ENCODE measurements at regions not wholly inside any gene's neighbourhood (a gene's known extent, or its start where the extent isn't known, plus 50 kb on each side); places are given as distances from the start of the nearest gene placed in this dataset.
"Not testable (repeated sequence)": the region's sequence is repeated elsewhere in the genome, so short reads cannot be mapped to it uniquely, and the experiment has no call there.

- no peaks in the 10 kb centered on the region for H3K9me3 ChIP-seq
- no peak for DNase-seq
Measured at GRCh38 chr1:199522936-199523335, 504.6 kb upstream of the NR5A2 start.

GRCh38 chr1:199529324-199529723 lies 498.2 kb upstream of the NR5A2 start:
- H3K4me1 ChIP-seq = no peaks in the 10 kb centered on the region
- WGBS, 2 donors = 70 to 82% methylated on average over 1 of the region's 1 CpG
- intact Hi-C loops (cut with DNase I) = no loop called here
- no peaks in the 10 kb centered on the region for H3K27me3 ChIP-seq
- no peak for DNase-seq
- TF ChIP-seq POLR2AphosphoS5 (IDR thresholded peaks at IDR 0.05) (no peak), CTCF (IDR thresholded peaks at IDR 0.05) (no peak), EP300 (IDR thresholded peaks at IDR 0.05) (no peak), POLR2A (IDR thresholded peaks at IDR 0.05) (no peak)
- H3K36me3 ChIP-seq = no peaks in the 10 kb centered on the region
- no peaks in the 10 kb centered on the region for H3K9me3 ChIP-seq
- H3K4me3 ChIP-seq = no peak overlapping the region
- no peak overlapping the region for H3K27ac ChIP-seq

More at GRCh38 chr1:199522936-199523335, 504.6 kb upstream of the NR5A2 start:
- Histone ChIP-seq H3K27ac (no peak overlapping the region), H3K4me1 (peaks cover 0 to 8% (median 2%) of the 10 kb centered on the region in 4 donors), H3K4me3 (no peak overlapping the region), H3K36me3 (no peaks in the 10 kb centered on the region), H3K27me3 (no peaks in the 10 kb centered on the region)
- intact Hi-C loops (cut with DNase I) = no loop called here
- WGBS, 2 donors = 89 to 94% methylated on average over 2 of the region's 2 CpGs
- TF ChIP-seq EP300 (IDR thresholded peaks at IDR 0.05) (no peak), CTCF (IDR thresholded peaks at IDR 0.05) (no peak), POLR2AphosphoS5 (IDR thresholded peaks at IDR 0.05) (no peak)

- H3K27me3 ChIP-seq; H3K4me1 ChIP-seq; H3K9me3 ChIP-seq; H3K27ac ChIP-seq; DNase-seq; H3K4me3 ChIP-seq; intact Hi-C loops (cut with DNase I); H3K36me3 ChIP-seq: not testable (repeated sequence)
- WGBS, 2 donors = 67 to 83% methylated on average over 4 of the region's 4 CpGs
Measured at GRCh38 chr1:199533361-199533760, 494.1 kb upstream of the NR5A2 start.

- H3K27me3 ChIP-seq = no peaks in the 10 kb centered on the region
- intact Hi-C loops (cut with DNase I) = no loop called here
- TF ChIP-seq POLR2AphosphoS5 (IDR thresholded peaks at IDR 0.05) = no peak
- TF ChIP-seq POLR2A (IDR thresholded peaks at IDR 0.05) = no peak
- TF ChIP-seq CTCF (IDR thresholded peaks at IDR 0.05) = no peak
- TF ChIP-seq EP300 (IDR thresholded peaks at IDR 0.05) = no peak
Measured at GRCh38 chr1:199545780-199546179, 481.7 kb upstream of the NR5A2 start.

GRCh38 chr1:199546323-199546722 lies 481.2 kb upstream of the NR5A2 start:
- Histone ChIP-seq H3K36me3 (no peaks in the 10 kb centered on the region), H3K27me3 (no peaks in the 10 kb centered on the region), H3K4me3 (no peak overlapping the region), H3K4me1 (no peaks in the 10 kb centered on the region), H3K9me3 (no peaks in the 10 kb centered on the region), H3K27ac (no peak overlapping the region)
- no peak for TF ChIP-seq EP300 (IDR thresholded peaks at IDR 0.05)
- no peak for TF ChIP-seq CTCF (IDR thresholded peaks at IDR 0.05)
- no peak for TF ChIP-seq POLR2AphosphoS5 (IDR thresholded peaks at IDR 0.05)
- TF ChIP-seq POLR2A (IDR thresholded peaks at IDR 0.05) = no peak
- intact Hi-C loops (cut with DNase I) = no loop called here
- WGBS, 2 donors = 85 to 90% methylated on average over 2 of the region's 2 CpGs
- DNase-seq = no peak

More at GRCh38 chr1:199545780-199546179, 481.7 kb upstream of the NR5A2 start:
- H3K9me3 ChIP-seq = no peaks in the 10 kb centered on the region
- H3K36me3 ChIP-seq = no peaks in the 10 kb centered on the region
- no peak overlapping the region for H3K27ac ChIP-seq
- no peak for DNase-seq
- no peak overlapping the region for H3K4me3 ChIP-seq
- WGBS, 2 donors = 40 to 71% methylated on average over 1 of the region's 1 CpG
- H3K4me1 ChIP-seq = no peaks in the 10 kb centered on the region

All from sigmoid colon (tissue), 6 donors.